Memory B cell (primary cell): ENCODE measurements at regions not wholly inside any gene's neighbourhood (a gene's known extent, or its start where the extent isn't known, plus 50 kb on each side); places are given as distances from the start of the nearest gene placed in this dataset.

Experiments
- ATAC-seq: fragments of 150-1000 bp; cut with Tn5 transposase; 2 replicates; pipeline ENCODE4 v1.10.0; 2021; ENCODE audit warnings: low read depth, mild to moderate bottlenecking, moderate library complexity
- DNase-seq, 2 donors: peaks; one replicate each; pipeline ENCODE4 v3.0.0; 2022; ENCODE audit warnings: low spot score in 2 of 2
- H3K27ac Mint-ChIP-seq: one replicate; pipeline ENCODE4 v1.8.0; 2022; ENCODE audit warnings: mild to moderate bottlenecking, moderate library complexity, mixed read lengths
- H3K27me3 Mint-ChIP-seq: one replicate; pipeline ENCODE4 v1.8.0; 2022; ENCODE audit warnings: mixed read lengths
- H3K36me3 Mint-ChIP-seq: one replicate; pipeline ENCODE4 v1.8.0; 2022; ENCODE audit warnings: mild to moderate bottlenecking, mixed read lengths
- H3K4me1 Mint-ChIP-seq: one replicate; pipeline ENCODE4 v1.8.0; 2022; ENCODE audit warnings: mixed read lengths
- H3K4me3 Mint-ChIP-seq: one replicate; pipeline ENCODE4 v1.8.0; 2022; ENCODE audit warnings: mild to moderate bottlenecking, moderate library complexity, mixed read lengths
- H3K9me3 Mint-ChIP-seq: one replicate; pipeline ENCODE4 v1.8.0; 2022; ENCODE audit warnings: mixed read lengths

DNA sequence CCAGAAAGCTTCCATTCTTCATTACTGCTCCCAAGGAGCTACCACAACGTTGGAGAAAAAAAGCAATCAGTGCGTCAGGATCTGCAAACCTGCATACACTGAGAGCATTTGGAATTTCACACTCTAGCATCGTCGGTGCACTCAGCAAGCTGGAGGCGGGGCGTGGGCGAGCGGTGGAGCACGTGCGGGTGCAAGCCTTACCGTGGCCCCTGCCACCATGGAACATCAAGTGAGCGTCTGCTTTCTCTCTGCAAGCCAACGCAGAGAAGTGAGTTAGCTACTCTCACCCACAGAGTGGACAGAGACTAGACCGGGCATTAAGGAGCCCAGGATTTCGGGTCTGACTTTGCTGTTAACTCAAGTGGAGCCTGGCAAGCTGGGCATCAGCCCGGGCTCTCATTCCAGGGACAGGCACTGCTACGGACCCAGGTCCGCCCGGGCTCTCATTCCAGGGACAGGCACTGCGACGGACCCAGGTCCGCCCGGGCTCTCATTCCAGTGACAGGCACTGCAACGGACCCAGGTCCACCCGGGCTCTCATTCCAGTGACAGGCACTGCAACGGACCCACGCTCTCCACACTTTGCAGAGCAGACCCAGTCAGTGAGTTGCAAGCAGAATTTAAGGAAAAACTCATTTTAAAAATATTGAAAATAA, 124.1 kb upstream of the SPACA7 start:
- peaks cover 7% of the 10 kb centered on the region for H3K27me3 Mint-ChIP-seq
- peaks cover 5% of the 10 kb centered on the region for H3K9me3 Mint-ChIP-seq
- no peak for ATAC-seq

DNA sequence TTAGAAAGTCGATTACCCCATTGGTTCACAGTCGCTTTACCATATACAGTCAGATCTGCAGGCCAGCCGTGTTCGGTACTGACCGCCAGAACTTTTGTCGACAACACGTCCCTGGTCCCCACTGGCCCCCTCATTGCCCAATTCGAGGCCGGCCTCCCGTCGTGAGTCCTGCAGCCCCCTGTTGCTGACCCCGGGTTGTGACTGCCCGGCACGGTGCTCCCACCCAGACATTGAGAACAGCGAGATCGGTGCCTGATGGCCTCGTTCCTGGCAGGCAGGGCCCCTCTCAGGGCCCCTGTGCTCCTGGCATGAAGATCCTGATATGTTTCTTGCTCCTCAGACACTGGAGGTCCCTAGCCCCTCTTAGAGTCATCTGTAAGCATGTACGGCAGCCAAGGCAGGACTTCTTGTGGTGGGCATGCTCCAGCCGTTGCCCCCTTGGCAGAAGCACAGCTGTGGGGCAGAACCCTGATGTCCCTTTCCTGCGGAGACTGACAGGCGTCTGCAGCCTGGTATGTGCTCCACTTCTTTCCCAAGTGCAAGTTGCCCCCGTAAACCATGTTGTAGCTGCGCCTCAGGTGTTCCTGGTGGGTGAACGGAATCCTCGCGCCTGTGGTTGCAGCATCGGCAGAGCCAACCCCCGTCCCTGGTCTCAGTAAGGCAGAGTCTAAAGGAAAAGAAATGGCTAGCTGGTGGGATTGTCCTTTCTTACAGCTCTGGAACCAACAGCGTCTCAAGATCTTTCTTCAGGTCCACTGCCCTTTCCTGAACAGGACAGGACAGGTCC, 123.2 kb upstream of the SPACA7 start:
- H3K36me3 Mint-ChIP-seq = no peaks in the 10 kb centered on the region
- H3K27me3 Mint-ChIP-seq = peaks cover 7% of the 10 kb centered on the region
- DNase-seq (no peak), ATAC-seq (no peak)
- H3K4me1 Mint-ChIP-seq = no peaks in the 10 kb centered on the region
- H3K27ac Mint-ChIP-seq = no peak overlapping the region
- H3K4me3 Mint-ChIP-seq = no peak overlapping the region
- peaks cover 5% of the 10 kb centered on the region for H3K9me3 Mint-ChIP-seq

More for the DNA sequence above, 124.1 kb upstream of the SPACA7 start:
- DNase-seq = no peak
- no peaks in the 10 kb centered on the region for H3K4me1 Mint-ChIP-seq
- no peak overlapping the region for H3K4me3 Mint-ChIP-seq
- H3K36me3 Mint-ChIP-seq = no peaks in the 10 kb centered on the region
- no peak overlapping the region for H3K27ac Mint-ChIP-seq

DNA sequence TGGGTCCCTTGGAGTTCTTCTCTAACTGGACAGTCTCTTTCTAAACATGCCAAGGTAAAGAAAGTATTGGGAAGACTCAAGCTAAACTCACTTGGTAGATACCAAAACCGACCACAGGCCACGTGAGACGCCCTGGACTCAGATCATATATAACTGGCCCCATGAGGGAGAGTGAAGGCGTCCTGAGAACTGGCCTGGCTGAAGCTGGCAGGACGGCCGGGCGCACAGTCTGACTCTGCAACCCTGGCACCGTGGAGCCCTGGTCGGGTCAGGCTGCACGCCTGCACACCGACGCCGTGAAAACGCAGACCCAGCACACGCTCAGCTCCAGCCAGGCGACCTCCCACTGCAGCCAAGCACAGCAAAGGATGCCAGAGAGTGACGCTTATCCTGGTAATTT, 122.5 kb upstream of the SPACA7 start:
- no peak overlapping the region for H3K4me3 Mint-ChIP-seq
- DNase-seq = no peak
- H3K27me3 Mint-ChIP-seq = peaks cover 7% of the 10 kb centered on the region

DNA sequence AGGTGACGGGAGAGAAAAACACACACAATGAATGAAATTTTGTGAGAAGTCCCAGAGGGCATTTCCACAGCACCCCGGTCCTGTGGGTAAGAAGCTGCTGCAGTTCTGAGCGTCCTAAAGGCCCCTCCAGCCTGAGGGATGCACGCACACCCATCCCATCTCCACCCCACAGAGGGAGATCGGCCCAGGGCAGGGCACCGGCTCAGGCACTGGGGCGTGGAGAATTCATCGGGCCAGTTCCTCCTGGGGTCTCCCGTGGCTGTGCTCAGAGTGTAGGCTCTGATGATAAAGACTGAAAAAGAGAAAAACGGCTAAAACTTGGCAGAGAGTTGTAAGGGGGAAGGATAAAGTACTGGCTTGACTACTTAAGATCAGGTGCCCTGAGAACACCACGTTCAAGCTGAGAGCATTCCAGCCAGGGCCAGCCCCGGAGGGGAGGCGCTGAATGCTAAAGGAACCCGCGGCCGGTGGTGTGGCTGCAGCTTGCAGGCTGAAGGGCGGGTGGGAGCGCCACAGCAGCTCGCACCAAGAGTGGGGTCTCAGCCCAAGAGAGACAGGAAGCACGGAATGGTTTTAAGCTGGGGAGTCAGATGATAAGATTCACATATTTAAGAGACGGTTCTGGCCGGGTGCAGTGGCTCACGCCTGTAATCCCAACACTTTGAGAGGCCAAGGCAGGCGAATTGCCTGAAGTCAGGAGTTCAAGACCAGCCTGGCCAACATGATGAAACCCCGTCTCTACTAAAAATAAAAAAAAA, 121.9 kb upstream of the SPACA7 start:
- H3K27me3 Mint-ChIP-seq = peaks cover 7% of the 10 kb centered on the region
- no peaks in the 10 kb centered on the region for H3K4me1 Mint-ChIP-seq
- peaks cover 5% of the 10 kb centered on the region for H3K9me3 Mint-ChIP-seq
- H3K4me3 Mint-ChIP-seq = no peak overlapping the region
- H3K27ac Mint-ChIP-seq = no peak overlapping the region
- no peak for ATAC-seq
- no peaks in the 10 kb centered on the region for H3K36me3 Mint-ChIP-seq
- DNase-seq = no peak

More for the DNA sequence above, 122.5 kb upstream of the SPACA7 start:
- peaks cover 5% of the 10 kb centered on the region for H3K9me3 Mint-ChIP-seq
- H3K36me3 Mint-ChIP-seq = no peaks in the 10 kb centered on the region
- no peak overlapping the region for H3K27ac Mint-ChIP-seq
- no peaks in the 10 kb centered on the region for H3K4me1 Mint-ChIP-seq
- ATAC-seq = no peak

DNA sequence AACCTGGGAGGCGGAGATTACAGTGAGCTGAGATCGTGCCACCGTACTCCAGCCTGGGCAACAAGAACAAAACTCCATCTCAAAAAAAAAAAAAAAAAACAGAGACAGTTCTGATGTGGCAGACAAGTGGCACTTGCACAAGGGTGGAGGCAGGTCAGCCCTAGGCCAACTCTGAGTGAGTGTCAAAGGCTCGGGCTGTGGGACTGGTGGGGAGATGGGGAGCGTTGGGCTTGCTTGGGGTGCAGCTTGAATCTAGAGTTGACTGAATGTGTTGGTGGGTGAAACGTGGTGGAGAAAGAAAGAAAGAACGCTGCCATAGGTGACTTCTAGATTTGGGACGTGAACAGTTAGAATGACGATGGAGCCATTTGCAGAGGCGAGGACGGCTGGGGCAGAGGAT, 121.3 kb upstream of the SPACA7 start:
- Mint-ChIP-seq H3K9me3 (peaks cover 6% of the 10 kb centered on the region), H3K4me1 (no peaks in the 10 kb centered on the region), H3K27ac (no peak overlapping the region), H3K36me3 (no peaks in the 10 kb centered on the region), H3K27me3 (peaks cover 6% of the 10 kb centered on the region), H3K4me3 (no peak overlapping the region)
- ATAC-seq (no peak), DNase-seq (no peak)

DNA sequence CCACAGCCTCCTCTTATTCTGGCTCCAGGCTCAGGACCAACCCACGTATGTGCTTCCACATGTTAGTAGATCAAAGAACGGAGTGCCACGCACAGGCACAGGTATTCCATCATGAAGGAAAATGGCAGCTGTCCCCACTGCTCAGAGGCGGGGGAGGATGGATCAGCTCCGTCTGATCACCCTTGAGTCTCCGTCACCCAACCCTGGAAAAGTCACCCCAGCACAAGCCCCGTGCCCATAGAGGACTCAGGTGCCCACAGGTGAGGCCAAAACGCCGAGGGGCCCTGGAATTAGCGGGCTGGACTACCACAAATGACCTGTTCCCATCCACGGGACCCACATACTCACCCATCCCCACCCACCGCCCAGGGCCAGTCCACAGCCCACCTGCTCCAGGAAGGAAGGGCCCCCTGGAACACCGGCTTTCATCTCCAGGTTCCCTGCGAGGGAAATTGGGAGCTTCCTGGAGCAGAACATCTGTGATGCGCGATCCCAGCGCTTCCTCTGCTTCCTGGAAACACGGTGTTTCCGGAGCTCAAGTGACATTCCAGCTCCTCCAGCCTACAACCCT, 120.5 kb upstream of the SPACA7 start:
- DNase-seq (no peak), ATAC-seq (no peak)
- no peaks in the 10 kb centered on the region for H3K4me1 Mint-ChIP-seq

DNA sequence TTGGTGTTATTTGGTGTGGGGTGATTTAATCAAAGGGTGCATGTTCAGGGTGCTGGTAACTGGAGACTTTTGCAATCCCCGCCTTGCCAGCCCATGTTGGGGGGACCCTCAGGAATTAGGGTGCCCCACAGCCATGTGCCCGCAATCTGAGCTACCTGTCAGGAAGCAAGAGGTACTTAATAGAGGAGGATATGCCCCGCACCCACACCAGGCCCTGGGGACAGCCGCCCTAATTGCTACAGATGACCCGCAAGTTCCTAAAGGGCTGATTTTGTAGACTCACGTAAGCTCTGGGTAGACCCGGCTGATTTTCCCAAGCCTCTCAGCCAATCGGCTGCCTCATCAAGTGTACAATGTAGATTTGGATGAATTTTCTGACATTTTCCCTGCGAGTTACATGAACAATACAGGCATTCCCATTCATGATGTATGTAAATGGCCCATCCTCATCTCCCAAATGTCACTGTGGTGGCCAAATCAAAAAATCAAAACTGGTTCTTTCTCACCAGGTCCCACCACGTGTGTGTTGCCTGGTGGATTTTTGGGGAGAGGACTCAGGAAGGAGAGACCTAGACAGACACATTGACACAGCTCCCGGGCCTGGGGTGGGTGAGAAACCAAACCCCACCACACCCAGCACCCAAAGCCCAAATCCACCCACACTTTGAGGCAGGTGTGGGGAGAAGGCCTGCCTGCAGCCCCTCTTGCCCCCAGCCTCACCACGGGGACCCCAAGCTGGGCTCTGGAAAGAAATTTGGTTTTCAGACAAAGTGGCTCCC, 119.2 kb upstream of the SPACA7 start:
- no peak for ATAC-seq
- no peak for DNase-seq
- H3K9me3 Mint-ChIP-seq = peaks cover 8% of the 10 kb centered on the region
- H3K4me1 Mint-ChIP-seq = no peaks in the 10 kb centered on the region
- no peak overlapping the region for H3K27ac Mint-ChIP-seq
- peaks cover 5% of the 10 kb centered on the region for H3K27me3 Mint-ChIP-seq
- H3K36me3 Mint-ChIP-seq = no peaks in the 10 kb centered on the region
- no peak overlapping the region for H3K4me3 Mint-ChIP-seq

More for the DNA sequence above, 120.5 kb upstream of the SPACA7 start:
- H3K27ac Mint-ChIP-seq = no peak overlapping the region
- H3K4me3 Mint-ChIP-seq = no peak overlapping the region
- H3K27me3 Mint-ChIP-seq = peaks cover 5% of the 10 kb centered on the region
- no peaks in the 10 kb centered on the region for H3K36me3 Mint-ChIP-seq
- peaks cover 8% of the 10 kb centered on the region for H3K9me3 Mint-ChIP-seq

DNA sequence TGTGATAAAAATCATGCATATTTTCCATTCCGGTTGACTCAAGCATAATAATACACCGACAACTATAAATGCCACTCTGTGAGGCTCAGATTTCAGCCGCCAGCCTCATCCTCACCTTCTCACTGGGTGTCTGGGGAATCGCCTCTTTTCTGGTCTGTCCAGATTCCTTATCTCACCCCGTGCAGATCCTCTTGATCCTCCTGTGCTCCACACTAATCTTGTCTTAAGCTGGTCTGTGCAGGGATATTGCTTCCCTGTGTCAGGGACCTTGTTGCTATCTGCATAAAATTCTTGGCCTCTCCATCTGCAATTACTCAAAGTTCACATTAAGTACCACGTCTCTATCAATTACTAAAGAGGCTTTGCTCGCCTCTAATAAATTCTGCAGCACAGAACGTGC, 116.6 kb upstream of the SPACA7 start:
- Mint-ChIP-seq H3K36me3 (no peaks in the 10 kb centered on the region), H3K4me3 (no peak overlapping the region), H3K27me3 (peaks cover 6% of the 10 kb centered on the region), H3K4me1 (no peaks in the 10 kb centered on the region), H3K27ac (no peak overlapping the region), H3K9me3 (peaks cover 7% of the 10 kb centered on the region)
- ATAC-seq (no peak), DNase-seq (no peak)

DNA sequence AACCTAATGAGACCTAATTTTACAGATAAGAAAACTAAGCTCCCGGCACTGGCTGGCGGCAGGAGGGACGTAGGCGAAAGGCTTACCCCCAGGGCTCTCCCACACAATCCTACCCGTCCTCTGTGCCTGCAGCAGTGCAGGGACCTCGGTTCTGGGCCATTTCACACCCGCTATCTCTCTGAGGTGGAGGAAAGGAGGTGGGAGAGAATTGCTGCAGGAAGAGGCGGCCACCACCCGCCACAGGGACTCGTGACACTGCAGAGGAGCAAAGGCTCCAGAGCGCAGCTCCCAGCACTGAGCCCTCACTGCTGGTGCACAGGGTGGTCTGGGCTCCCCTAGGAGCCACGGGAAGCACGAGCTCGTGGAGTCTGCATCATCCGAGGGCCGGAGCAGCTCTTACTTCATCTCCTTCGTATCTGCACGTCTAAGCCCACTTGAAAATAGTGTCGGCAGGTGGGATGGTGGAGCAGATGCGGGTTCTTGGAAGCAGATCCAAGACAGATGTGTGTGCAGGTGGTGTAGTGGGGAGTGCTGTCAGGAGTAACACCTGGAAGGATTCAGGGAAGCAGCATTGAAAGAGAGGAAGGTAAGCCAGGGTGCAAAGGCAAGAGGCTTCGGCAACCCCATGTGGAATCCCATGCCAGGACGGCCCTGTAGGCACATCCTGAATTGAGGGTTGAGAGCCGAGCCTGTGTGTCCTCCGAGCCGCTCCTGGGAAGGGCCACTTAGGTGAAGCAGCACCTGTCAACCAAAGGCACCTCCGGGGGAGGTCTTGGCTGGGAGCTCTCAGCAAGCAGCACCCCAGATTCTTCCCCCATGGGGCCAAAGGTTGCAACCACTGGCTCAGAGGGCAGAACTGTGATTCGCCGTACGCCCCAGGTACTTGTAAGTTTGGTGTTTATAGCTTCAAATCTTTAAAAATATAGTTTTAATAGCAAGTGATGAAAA, 115.8 kb upstream of the SPACA7 start:
- no peak for ATAC-seq
- Mint-ChIP-seq H3K27ac (no peak overlapping the region), H3K27me3 (peaks cover 4% of the 10 kb centered on the region), H3K9me3 (peaks cover 3% of the 10 kb centered on the region), H3K4me3 (no peak overlapping the region), H3K4me1 (no peaks in the 10 kb centered on the region), H3K36me3 (no peaks in the 10 kb centered on the region)
- no peak for DNase-seq

DNA sequence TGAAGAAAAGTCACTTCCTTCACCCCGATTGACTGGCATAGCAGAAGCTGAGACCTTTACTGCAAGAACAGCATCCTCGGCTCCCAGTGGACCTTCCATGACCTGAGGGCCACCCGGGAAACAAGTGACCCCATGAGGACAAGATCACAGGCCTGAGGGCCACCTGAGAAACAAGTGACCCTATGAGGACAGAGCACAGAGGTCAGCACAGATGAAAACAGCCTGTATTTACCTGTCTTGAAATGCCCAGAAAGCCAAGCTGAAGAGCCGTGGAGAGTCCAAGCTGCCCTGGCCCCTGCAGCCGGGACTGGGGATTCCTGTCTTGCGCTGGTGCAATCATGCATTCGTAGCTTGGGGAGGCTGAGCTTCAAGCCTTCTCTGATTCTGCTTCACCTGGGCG, 114.2 kb upstream of the SPACA7 start:
- Mint-ChIP-seq H3K36me3 (no peaks in the 10 kb centered on the region), H3K4me3 (no peak overlapping the region), H3K27ac (no peak overlapping the region), H3K9me3 (peaks cover 3% of the 10 kb centered on the region), H3K4me1 (no peaks in the 10 kb centered on the region), H3K27me3 (peaks cover 4% of the 10 kb centered on the region)
- DNase-seq (no peak), ATAC-seq (no peak)

DNA sequence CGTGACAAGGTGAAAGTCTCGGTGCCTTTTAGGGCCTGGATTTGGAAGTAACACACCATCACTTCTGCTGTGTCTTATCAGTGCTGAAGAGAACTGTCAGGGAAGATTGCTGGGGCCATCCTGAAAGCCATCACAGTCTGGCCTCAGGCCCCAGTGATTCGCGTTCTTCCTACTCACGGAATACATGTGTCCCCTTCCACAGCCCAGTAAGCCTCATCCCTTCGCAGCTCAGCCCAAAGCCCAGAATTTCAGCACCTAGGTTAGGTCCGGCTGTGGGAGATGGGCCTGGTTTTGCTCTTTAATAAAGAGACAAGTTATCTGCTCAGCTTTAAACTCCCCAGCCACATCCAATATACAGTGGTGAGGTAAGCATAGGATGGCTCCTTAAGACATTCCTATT, 113.0 kb upstream of the SPACA7 start:
- Mint-ChIP-seq H3K27me3 (peaks cover 4% of the 10 kb centered on the region), H3K36me3 (no peaks in the 10 kb centered on the region), H3K9me3 (peaks cover 3% of the 10 kb centered on the region), H3K27ac (no peak overlapping the region), H3K4me1 (no peaks in the 10 kb centered on the region), H3K4me3 (no peak overlapping the region)
- ATAC-seq = no peak
- DNase-seq = no peak

DNA sequence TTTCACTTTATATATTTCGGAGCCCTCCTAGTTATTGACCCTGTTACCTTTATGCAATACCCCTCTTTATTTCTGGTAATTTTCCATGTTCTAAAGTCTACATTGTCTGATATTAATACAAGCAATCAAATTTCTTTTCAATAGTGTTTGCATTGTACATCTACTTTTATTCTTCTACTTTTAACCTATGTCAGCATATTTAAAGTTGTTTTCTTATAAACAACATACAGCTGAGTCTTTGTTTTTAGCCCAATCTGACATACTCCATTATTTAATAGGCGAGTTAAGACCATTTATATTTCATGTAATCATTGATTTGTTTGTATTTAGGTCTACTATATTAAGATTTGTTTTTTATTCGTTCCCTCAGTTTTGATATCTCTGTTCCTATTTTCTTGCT, 108.5 kb upstream of the SPACA7 start:
- Mint-ChIP-seq H3K27me3 (peaks cover 4% of the 10 kb centered on the region), H3K4me1 (no peaks in the 10 kb centered on the region), H3K4me3 (no peak overlapping the region), H3K36me3 (no peaks in the 10 kb centered on the region), H3K27ac (no peak overlapping the region), H3K9me3 (no peaks in the 10 kb centered on the region)
- DNase-seq (no peak), ATAC-seq (no peak)

DNA sequence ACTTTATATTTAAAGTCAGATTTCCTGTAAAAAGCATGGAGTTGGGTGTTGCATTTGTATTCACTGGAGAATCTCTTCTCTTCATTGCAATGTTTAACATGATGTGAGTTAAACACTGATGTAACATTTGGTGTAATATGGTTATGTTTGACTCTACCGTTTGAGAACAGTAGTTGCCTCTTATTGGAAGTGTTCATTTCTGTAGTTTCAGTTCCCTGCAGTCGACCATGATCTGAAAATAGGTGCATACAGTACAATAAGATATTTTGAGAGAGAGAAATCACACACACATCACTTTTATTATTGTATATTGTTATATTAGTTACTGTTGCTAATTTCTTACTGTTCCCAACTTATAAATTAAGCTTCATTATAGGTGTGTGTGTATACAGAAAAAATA, 105.2 kb upstream of the SPACA7 start:
- no peak for DNase-seq
- Mint-ChIP-seq H3K4me3 (no peak overlapping the region), H3K36me3 (no peaks in the 10 kb centered on the region), H3K27ac (no peak overlapping the region), H3K9me3 (no peaks in the 10 kb centered on the region), H3K4me1 (no peaks in the 10 kb centered on the region), H3K27me3 (peaks cover 7% of the 10 kb centered on the region)
- no peak for ATAC-seq
